ENCODE measurements at regions not wholly inside any gene's neighbourhood (a gene's known extent, or its start where the extent isn't known, plus 50 kb on each side); places are given as distances from the start of the nearest gene placed in this dataset.

GRCh38 chr7:110407706-110408105 lies 683.2 kb upstream of the LRRN3 start (continued):
- TF ChIP-seq ZNF248 (tag by site-specific recombination; IDR thresholded peaks at IDR 0.05) = no peak

- H3K36me3 ChIP-seq (ENCODE audit: control insufficient read depth in 2 of 2, insufficient read depth in 1 of 2, low read length in 2 of 2) = no peaks in the 10 kb centered on the region
- H3K4me1 ChIP-seq (ENCODE audit: control insufficient read depth, insufficient read depth, low read length) = no peaks in the 10 kb centered on the region
- ChIA-PET POLR2A (no interaction called here), CTCF (no interaction called here)
- H3K27ac ChIP-seq (ENCODE audit: extremely low read depth, low read depth, low read length) = no peak overlapping the region
- H3K9me3 ChIP-seq (ENCODE audit: control insufficient read depth, insufficient read depth, low read depth, low read length) = no peaks in the 10 kb centered on the region
- H3K4me3 ChIP-seq (ENCODE audit: low read depth, low read length) = no peak overlapping the region
- no peak for TF ChIP-seq ZSCAN5A (tag by site-specific recombination; IDR thresholded peaks at IDR 0.05)
- TF ChIP-seq ZNF202 (tag by site-specific recombination; IDR thresholded peaks at IDR 0.05; ENCODE audit: borderline replicate concordance) = no peak
- no peak for TF ChIP-seq ZNF350 (tag by site-specific recombination; IDR thresholded peaks at IDR 0.05)
- no peak for TF ChIP-seq SETDB1 (IDR thresholded peaks at IDR 0.05; ENCODE audit: insufficient read length, low read length)
- no peak for TF ChIP-seq ZBTB26 (tag by site-specific recombination; optimal IDR thresholded peaks at IDR 0.05)
- TF ChIP-seq KLF1 (tag by site-specific recombination; IDR thresholded peaks at IDR 0.05) = no peak
- no peak for TF ChIP-seq ZBTB21 (tag by site-specific recombination; IDR thresholded peaks at IDR 0.05)
- no peak for TF ChIP-seq SP3 (tag by site-specific recombination; IDR thresholded peaks at IDR 0.05)
- TF ChIP-seq ZNF529 (tag by site-specific recombination; IDR thresholded peaks at IDR 0.05; ENCODE audit: insufficient replicate concordance) = no peak
- no peak for TF ChIP-seq ZNF280D (tag by site-specific recombination; IDR thresholded peaks at IDR 0.05)
- no peak for TF ChIP-seq ZNF146 (tag by site-specific recombination; IDR thresholded peaks at IDR 0.05)
- TF ChIP-seq ZNF792 (tag by site-specific recombination; IDR thresholded peaks at IDR 0.05) = no peak
- TF ChIP-seq WT1 (tag by site-specific recombination; IDR thresholded peaks at IDR 0.05) = no peak
- no peak for TF ChIP-seq ZNF449 (tag by site-specific recombination; IDR thresholded peaks at IDR 0.05)
- no peak for TF ChIP-seq ZIC2 (tag by site-specific recombination; IDR thresholded peaks at IDR 0.05)
- TF ChIP-seq ZBTB10 (tag by site-specific recombination; IDR thresholded peaks at IDR 0.05) = no peak
Observed at GRCh38 chr7:110412614-110413013, 678.3 kb upstream of the LRRN3 start.
